ENCODE measurements at regions not wholly inside any gene's neighbourhood (a gene's known extent, or its start where the extent isn't known, plus 50 kb on each side); places are given as distances from the start of the nearest gene placed in this dataset.

DNA sequence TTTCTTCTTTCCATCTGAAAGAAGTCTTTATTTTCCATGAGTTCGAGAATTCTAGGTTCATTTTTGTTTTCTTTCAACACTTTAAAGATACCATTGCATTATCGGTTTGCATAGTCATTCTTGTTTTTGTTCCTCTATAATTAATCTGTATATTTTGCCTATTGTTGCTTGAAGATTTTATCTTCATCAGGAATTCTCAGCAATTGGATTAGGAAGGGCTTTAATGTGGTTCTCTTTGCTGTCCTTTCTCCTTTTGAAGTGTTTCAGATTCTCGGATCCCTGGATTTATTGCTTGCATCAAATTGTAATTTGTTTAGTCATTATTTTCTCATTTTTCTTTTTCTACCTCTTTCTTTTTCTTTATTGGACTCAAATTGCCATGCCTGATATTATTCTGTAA is 609.8 kb downstream of the TLR4 start:
- Histone ChIP-seq H3K36me3 (ENCODE audit: control insufficient read depth in 2 of 2, insufficient read depth in 1 of 2, low read length in 2 of 2) (no peaks in the 10 kb centered on the region), H3K4me1 (ENCODE audit: control insufficient read depth, insufficient read depth, low read length) (no peaks in the 10 kb centered on the region), H3K9me3 (ENCODE audit: control insufficient read depth, insufficient read depth, low read depth, low read length) (no peaks in the 10 kb centered on the region), H3K27ac (ENCODE audit: extremely low read depth, low read depth, low read length) (no peak overlapping the region), H3K4me3 (ENCODE audit: low read depth, low read length) (no peak overlapping the region)
- CTCF ChIA-PET: no interaction called here
- POLR2A ChIA-PET: no interaction called here
- TF ChIP-seq ZNF561 (tag by site-specific recombination; IDR thresholded peaks at IDR 0.05; ENCODE audit: borderline replicate concordance): no peak

DNA sequence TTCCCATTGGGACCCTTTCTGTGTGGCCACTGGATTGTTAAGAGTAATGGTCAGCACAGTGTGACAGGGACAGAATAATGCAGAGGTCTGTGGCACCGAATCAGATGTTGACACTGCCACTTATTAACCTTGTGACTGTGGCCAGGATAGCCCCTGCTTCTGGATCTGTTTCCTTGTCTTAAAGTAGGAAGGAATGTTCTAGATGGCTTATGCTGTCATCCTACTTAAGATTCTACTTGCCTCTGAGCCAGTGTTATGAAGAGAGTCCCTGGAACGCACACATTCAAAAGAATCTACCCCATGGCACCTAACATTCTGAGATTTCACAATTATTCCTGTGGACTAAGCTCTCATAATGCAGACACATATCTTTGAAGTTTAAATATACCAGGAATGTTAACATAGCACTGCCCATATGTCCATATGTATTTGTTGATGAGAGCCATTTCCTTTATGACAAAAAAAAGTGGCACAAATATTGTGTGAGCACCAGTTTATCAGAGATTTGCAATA is 612.7 kb downstream of the TLR4 start:
- no peak overlapping the region for H3K27ac ChIP-seq (ENCODE audit: extremely low read depth, low read depth, low read length)
- H3K36me3 ChIP-seq (ENCODE audit: control insufficient read depth in 2 of 2, insufficient read depth in 1 of 2, low read length in 2 of 2): no peaks in the 10 kb centered on the region
- no peak for TF ChIP-seq ZNF664 (tag by site-specific recombination; IDR thresholded peaks at IDR 0.05)
- no peak for TF ChIP-seq ZNF2 (tag by site-specific recombination; IDR thresholded peaks at IDR 0.05)
- TF ChIP-seq, protein P1, sequence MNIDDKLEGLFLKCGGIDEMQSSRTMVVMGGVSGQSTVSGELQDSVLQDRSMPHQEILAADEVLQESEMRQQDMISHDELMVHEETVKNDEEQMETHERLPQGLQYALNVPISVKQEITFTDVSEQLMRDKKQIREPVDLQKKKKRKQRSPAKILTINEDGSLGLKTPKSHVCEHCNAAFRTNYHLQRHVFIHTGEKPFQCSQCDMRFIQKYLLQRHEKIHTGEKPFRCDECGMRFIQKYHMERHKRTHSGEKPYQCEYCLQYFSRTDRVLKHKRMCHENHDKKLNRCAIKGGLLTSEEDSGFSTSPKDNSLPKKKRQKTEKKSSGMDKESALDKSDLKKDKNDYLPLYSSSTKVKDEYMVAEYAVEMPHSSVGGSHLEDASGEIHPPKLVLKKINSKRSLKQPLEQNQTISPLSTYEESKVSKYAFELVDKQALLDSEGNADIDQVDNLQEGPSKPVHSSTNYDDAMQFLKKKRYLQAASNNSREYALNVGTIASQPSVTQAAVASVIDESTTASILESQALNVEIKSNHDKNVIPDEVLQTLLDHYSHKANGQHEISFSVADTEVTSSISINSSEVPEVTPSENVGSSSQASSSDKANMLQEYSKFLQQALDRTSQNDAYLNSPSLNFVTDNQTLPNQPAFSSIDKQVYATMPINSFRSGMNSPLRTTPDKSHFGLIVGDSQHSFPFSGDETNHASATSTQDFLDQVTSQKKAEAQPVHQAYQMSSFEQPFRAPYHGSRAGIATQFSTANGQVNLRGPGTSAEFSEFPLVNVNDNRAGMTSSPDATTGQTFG (tag by site-specific recombination; IDR thresholded peaks at IDR 0.05; ENCODE audit: borderline replicate concordance): no peak
- TF ChIP-seq SETDB1 (IDR thresholded peaks at IDR 0.05; ENCODE audit: insufficient read length, low read length): no peak
- H3K4me1 ChIP-seq (ENCODE audit: control insufficient read depth, insufficient read depth, low read length): no peaks in the 10 kb centered on the region
- H3K9me3 ChIP-seq (ENCODE audit: control insufficient read depth, insufficient read depth, low read depth, low read length): no peaks in the 10 kb centered on the region
- ChIA-PET POLR2A (no interaction called here), CTCF (no interaction called here)
- no peak overlapping the region for H3K4me3 ChIP-seq (ENCODE audit: low read depth, low read length)

- Histone ChIP-seq H3K4me1 (ENCODE audit: control insufficient read depth, insufficient read depth, low read length) (no peaks in the 10 kb centered on the region), H3K4me3 (ENCODE audit: low read depth, low read length) (no peak overlapping the region), H3K36me3 (ENCODE audit: control insufficient read depth in 2 of 2, insufficient read depth in 1 of 2, low read length in 2 of 2) (no peaks in the 10 kb centered on the region), H3K27ac (ENCODE audit: extremely low read depth, low read depth, low read length) (no peak overlapping the region), H3K9me3 (ENCODE audit: control insufficient read depth, insufficient read depth, low read depth, low read length) (no peaks in the 10 kb centered on the region)
- POLR2A ChIA-PET: no interaction called here
- no peak for TF ChIP-seq ZNF768 (tag by site-specific recombination; IDR thresholded peaks at IDR 0.05)
- TF ChIP-seq ZBTB11 (tag by site-specific recombination; conservative IDR thresholded peaks at IDR 0.05; ENCODE audit: low read depth): no peak
- TF ChIP-seq ZNF292 (tag by site-specific recombination; IDR thresholded peaks at IDR 0.05; ENCODE audit: borderline replicate concordance, low read depth): no peak
- TF ChIP-seq ZFHX2 (tag by site-specific recombination; conservative IDR thresholded peaks at IDR 0.05): no peak
- TF ChIP-seq ZNF658 (tag by site-specific recombination; IDR thresholded peaks at IDR 0.05): no peak
- TF ChIP-seq, protein P2, sequence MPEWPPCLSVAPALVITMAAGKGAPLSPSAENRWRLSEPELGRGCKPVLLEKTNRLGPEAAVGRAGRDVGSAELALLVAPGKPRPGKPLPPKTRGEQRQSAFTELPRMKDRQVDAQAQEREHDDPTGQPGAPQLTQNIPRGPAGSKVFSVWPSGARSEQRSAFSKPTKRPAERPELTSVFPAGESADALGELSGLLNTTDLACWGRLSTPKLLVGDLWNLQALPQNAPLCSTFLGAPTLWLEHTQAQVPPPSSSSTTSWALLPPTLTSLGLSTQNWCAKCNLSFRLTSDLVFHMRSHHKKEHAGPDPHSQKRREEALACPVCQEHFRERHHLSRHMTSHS (tag by site-specific recombination; IDR thresholded peaks at IDR 0.05): no peak
- TF ChIP-seq, protein P3, sequence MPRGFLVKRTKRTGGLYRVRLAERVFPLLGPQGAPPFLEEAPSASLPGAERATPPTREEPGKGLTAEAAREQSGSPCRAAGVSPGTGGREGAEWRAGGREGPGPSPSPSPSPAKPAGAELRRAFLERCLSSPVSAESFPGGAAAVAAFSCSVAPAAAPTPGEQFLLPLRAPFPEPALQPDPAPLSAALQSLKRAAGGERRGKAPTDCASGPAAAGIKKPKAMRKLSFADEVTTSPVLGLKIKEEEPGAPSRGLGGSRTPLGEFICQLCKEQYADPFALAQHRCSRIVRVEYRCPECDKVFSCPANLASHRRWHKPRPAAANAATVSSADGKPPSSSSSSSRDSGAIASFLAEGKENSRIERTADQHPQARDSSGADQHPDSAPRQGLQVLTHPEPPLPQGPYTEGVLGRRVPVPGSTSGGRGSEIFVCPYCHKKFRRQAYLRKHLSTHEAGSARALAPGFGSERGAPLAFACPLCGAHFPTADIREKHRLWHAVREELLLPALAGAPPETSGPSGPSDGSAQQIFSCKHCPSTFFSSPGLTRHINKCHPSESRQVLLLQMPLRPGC (tag by site-specific recombination; IDR thresholded peaks at IDR 0.05): no peak
- no peak for TF ChIP-seq ZNF423 (tag by site-specific recombination; IDR thresholded peaks at IDR 0.05)
- TF ChIP-seq TRIM28 (IDR thresholded peaks at IDR 0.05; ENCODE audit: borderline replicate concordance, low read length): no peak
- no peak for TF ChIP-seq ZNF513 (tag by site-specific recombination; IDR thresholded peaks at IDR 0.05)
- TF ChIP-seq ZNF311 (tag by site-specific recombination; IDR thresholded peaks at IDR 0.05; ENCODE audit: borderline replicate concordance): no peak
- TF ChIP-seq ZBTB49 (tag by site-specific recombination; IDR thresholded peaks at IDR 0.05; ENCODE audit: low read depth): no peak
- CTCF ChIA-PET: no interaction called here
Measured at GRCh38 chr9:118318770-118319431, 614.7 kb downstream of the TLR4 start.

All from HEK293 (cell line).